ENCODE measurements at regions not wholly inside any gene's neighbourhood (a gene's known extent, or its start where the extent isn't known, plus 50 kb on each side); places are given as distances from the start of the nearest gene placed in this dataset.
A peak's percentile ranks its signal among the peaks of the same experiment; 100 is the strongest.

- no peak for TF ChIP-seq EZH2 (IDR thresholded peaks at IDR 0.05; ENCODE audit: borderline replicate concordance, low read depth, low read length, poor library complexity, severe bottlenecking)
- TF ChIP-seq CTCF (conservative IDR thresholded peaks at IDR 0.05; ENCODE audit: low read depth, low read length): peak; percentile 69
These were observed 53.1 kb upstream of the TYRP1 start for GRCh38 chr9:12640016-12640587.
